ENCODE measurements at regions not wholly inside any gene's neighbourhood (a gene's known extent, or its start where the extent isn't known, plus 50 kb on each side); places are given as distances from the start of the nearest gene placed in this dataset.

DNA sequence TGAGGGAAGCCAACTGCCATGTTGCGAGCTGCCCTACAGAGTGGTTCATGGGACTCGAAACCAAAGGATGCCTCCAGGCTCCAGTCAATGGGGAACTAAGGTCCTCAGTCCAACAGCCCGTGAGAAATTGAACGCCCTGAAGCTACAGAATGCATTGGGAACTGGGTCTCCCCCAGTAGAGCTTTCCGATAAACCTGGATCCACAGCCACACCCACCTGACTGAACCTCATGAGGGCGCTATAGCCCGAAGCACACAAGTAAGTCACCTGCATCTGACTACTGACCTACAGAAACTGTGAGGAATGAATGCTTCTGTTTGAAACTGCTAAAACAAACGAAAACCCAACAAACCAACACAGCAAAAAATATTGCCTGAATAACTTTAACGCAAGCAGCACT is 1297.7 kb downstream of the AACS start:
- TF ChIP-seq CTCF (conservative IDR thresholded peaks at IDR 0.05; ENCODE audit: low read depth in 2 of 2): peak; percentile 58 to 74
- TF ChIP-seq POLR2AphosphoS5 (IDR thresholded peaks at IDR 0.05; ENCODE audit: low read depth): no peak
